ENCODE measurements at regions not wholly inside any gene's neighbourhood (a gene's known extent, or its start where the extent isn't known, plus 50 kb on each side); places are given as distances from the start of the nearest gene placed in this dataset.

GRCh38 chr2:22990246-22990645, 394.7 kb upstream of the KLHL29 start:
- intact Hi-C loops (cut with DNase I) = no loop called here
- Histone ChIP-seq H3K36me3 (no peaks in the 10 kb centered on the region), H3K4me3 (no peak overlapping the region), H3K27ac (no peak overlapping the region), H3K4me1 (no peaks in the 10 kb centered on the region), H3K9me3 (no peaks in the 10 kb centered on the region), H3K27me3 (no peaks in the 10 kb centered on the region)
- TF ChIP-seq POLR2A (IDR thresholded peaks at IDR 0.05) (no peak), POLR2AphosphoS5 (IDR thresholded peaks at IDR 0.05; ENCODE audit: insufficient read depth in 1 of 2, low read depth in 1 of 2) (no peak), CTCF (IDR thresholded peaks at IDR 0.05) (no peak)
- DNase-seq (ENCODE audit: extremely low spot score in 2 of 2) = no peak

- Histone ChIP-seq H3K36me3 (no peaks in the 10 kb centered on the region), H3K27ac (no peak overlapping the region), H3K9me3 (no peaks in the 10 kb centered on the region), H3K4me1 (no peaks in the 10 kb centered on the region), H3K4me3 (no peak overlapping the region), H3K27me3 (no peaks in the 10 kb centered on the region)
- intact Hi-C loops (cut with DNase I) = no loop called here
- TF ChIP-seq POLR2AphosphoS5 (IDR thresholded peaks at IDR 0.05; ENCODE audit: insufficient read depth in 1 of 2, low read depth in 1 of 2) = no peak
- no peak for TF ChIP-seq CTCF (IDR thresholded peaks at IDR 0.05)
- no peak for TF ChIP-seq POLR2A (IDR thresholded peaks at IDR 0.05)
- no peak for DNase-seq (ENCODE audit: extremely low spot score in 2 of 2)
Measured at GRCh38 chr2:22991844-22992243, 393.1 kb upstream of the KLHL29 start.

GRCh38 chr2:22992441-22992840, 392.5 kb upstream of the KLHL29 start:
- TF ChIP-seq POLR2AphosphoS5 (IDR thresholded peaks at IDR 0.05; ENCODE audit: insufficient read depth in 1 of 2, low read depth in 1 of 2) (no peak), POLR2A (IDR thresholded peaks at IDR 0.05) (no peak), CTCF (IDR thresholded peaks at IDR 0.05) (no peak)
- Histone ChIP-seq H3K36me3 (no peaks in the 10 kb centered on the region), H3K9me3 (no peaks in the 10 kb centered on the region), H3K27me3 (no peaks in the 10 kb centered on the region), H3K27ac (no peak overlapping the region), H3K4me3 (no peak overlapping the region), H3K4me1 (no peaks in the 10 kb centered on the region)
- intact Hi-C loops (cut with DNase I) = no loop called here
- DNase-seq (ENCODE audit: extremely low spot score in 2 of 2) = no peak

DNA sequence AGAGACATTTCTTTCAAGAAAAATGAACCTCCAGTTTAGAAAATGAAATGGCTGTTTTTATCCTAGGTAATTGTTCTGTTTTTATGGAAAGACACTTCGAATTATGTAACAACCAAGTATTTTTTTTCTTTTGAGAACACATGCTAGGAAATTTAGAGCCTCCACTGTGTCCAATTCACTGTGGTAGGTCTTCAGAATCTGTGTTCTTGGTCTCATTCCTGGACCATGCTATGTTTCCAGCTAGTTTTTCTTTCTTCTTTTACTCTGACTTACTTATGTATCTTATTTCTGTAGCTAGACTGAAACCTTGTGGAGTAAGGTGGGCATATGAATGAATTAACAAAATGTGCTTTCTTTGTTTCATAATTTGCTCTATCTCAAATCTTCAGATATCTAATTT, 391.7 kb upstream of the KLHL29 start:
- TF ChIP-seq POLR2A (IDR thresholded peaks at IDR 0.05) (no peak), POLR2AphosphoS5 (IDR thresholded peaks at IDR 0.05; ENCODE audit: insufficient read depth in 1 of 2, low read depth in 1 of 2) (no peak), CTCF (IDR thresholded peaks at IDR 0.05) (no peak)
- H3K4me1 ChIP-seq = no peaks in the 10 kb centered on the region
- no peaks in the 10 kb centered on the region for H3K27me3 ChIP-seq
- no peaks in the 10 kb centered on the region for H3K36me3 ChIP-seq
- H3K27ac ChIP-seq = no peak overlapping the region
- no peaks in the 10 kb centered on the region for H3K9me3 ChIP-seq
- DNase-seq (ENCODE audit: extremely low spot score in 2 of 2) = no peak
- intact Hi-C loops (cut with DNase I) = no loop called here
- H3K4me3 ChIP-seq = no peak overlapping the region

DNA sequence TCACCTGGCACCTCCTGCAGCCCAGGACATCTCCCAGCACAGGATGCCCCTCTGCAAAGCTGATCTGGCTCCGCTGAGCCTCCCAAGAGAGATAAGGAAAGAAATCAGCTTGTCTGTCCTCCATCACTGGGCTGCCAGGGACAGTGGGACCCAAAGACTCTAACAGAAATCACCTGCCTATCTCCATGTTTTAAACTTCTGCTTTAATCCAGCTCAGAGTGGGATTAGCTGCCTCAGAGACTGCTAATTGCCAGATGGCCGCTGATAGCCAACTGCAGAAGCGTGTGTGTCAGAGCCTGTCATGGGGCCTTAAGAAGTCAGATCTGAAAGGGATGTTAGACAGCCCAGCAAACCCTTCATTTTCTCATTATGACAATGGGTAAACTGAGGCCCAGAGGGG, 389.4 kb upstream of the KLHL29 start:
- no peaks in the 10 kb centered on the region for H3K4me1 ChIP-seq
- no peak overlapping the region for H3K27ac ChIP-seq
- TF ChIP-seq POLR2A (IDR thresholded peaks at IDR 0.05) (no peak), CTCF (IDR thresholded peaks at IDR 0.05) (no peak), POLR2AphosphoS5 (IDR thresholded peaks at IDR 0.05; ENCODE audit: insufficient read depth in 1 of 2, low read depth in 1 of 2) (no peak)
- H3K9me3 ChIP-seq = no peaks in the 10 kb centered on the region
- DNase-seq (ENCODE audit: extremely low spot score in 2 of 2) = no peak
- H3K4me3 ChIP-seq = no peak overlapping the region
- no peaks in the 10 kb centered on the region for H3K27me3 ChIP-seq
- H3K36me3 ChIP-seq = no peaks in the 10 kb centered on the region
- intact Hi-C loops (cut with DNase I) = no loop called here

Measured in vagina (tissue), 2 donors.